ENCODE measurements at regions not wholly inside any gene's neighbourhood (a gene's known extent, or its start where the extent isn't known, plus 50 kb on each side); places are given as distances from the start of the nearest gene placed in this dataset.
A peak's percentile ranks its signal among the peaks of the same experiment; 100 is the strongest.

GRCh38 chr2:134021830-134022524 lies 231.9 kb upstream of the MGAT5 start:
- ATAC-seq = peak; percentile 58
- TF ChIP-seq, protein P1, sequence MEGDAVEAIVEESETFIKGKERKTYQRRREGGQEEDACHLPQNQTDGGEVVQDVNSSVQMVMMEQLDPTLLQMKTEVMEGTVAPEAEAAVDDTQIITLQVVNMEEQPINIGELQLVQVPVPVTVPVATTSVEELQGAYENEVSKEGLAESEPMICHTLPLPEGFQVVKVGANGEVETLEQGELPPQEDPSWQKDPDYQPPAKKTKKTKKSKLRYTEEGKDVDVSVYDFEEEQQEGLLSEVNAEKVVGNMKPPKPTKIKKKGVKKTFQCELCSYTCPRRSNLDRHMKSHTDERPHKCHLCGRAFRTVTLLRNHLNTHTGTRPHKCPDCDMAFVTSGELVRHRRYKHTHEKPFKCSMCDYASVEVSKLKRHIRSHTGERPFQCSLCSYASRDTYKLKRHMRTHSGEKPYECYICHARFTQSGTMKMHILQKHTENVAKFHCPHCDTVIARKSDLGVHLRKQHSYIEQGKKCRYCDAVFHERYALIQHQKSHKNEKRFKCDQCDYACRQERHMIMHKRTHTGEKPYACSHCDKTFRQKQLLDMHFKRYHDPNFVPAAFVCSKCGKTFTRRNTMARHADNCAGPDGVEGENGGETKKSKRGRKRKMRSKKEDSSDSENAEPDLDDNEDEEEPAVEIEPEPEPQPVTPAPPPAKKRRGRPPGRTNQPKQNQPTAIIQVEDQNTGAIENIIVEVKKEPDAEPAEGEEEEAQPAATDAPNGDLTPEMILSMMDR (IDR thresholded peaks at IDR 0.05) = no peak
- no peak overlapping the region for H3K27ac ChIP-seq
- H3K36me3 ChIP-seq = no peaks in the 10 kb centered on the region
- no peaks in the 10 kb centered on the region for H3K4me1 ChIP-seq
- no peaks in the 10 kb centered on the region for H3K27me3 ChIP-seq
- DNase-seq = no peak
- H3K4me3 ChIP-seq = no peak overlapping the region
- intact Hi-C loops (cut with DNase I) = no loop called here
- H3K9me3 ChIP-seq = no peaks in the 10 kb centered on the region

GRCh38 chr2:134023854-134024253 lies 230.0 kb upstream of the MGAT5 start:
- peaks cover 13% of the 10 kb centered on the region for H3K27me3 ChIP-seq
- H3K36me3 ChIP-seq = no peaks in the 10 kb centered on the region
- H3K27ac ChIP-seq = no peak overlapping the region
- TF ChIP-seq, protein P1 (IDR thresholded peaks at IDR 0.05) = no peak
- no peak for DNase-seq
- ATAC-seq = no peak
- no peaks in the 10 kb centered on the region for H3K9me3 ChIP-seq
- no peaks in the 10 kb centered on the region for H3K4me1 ChIP-seq
- H3K4me3 ChIP-seq = no peak overlapping the region
- intact Hi-C loops (cut with DNase I) = no loop called here

DNA sequence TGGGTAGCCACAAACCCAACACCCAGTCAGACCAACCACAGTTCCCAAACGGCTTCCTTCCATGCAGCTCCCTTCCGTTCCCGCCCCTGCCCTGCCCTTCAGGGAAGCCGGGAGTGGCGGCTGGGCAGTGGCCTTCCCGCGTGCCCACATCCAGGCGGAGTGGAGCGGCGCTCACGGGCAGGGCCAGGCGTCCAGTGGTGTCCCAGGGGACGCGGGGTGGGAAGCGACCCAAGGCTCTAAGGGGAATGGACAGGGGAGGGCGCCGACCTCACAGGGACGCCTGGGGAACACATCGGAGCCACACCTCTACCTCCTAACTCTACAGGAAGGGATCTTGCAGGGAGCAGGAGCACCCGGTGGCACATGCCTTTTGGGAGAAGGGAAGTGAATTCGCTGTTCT lies 225.9 kb upstream of the MGAT5 start:
- no peak overlapping the region for H3K4me3 ChIP-seq
- H3K4me1 ChIP-seq = no peaks in the 10 kb centered on the region
- ATAC-seq (peak; percentile 63), DNase-seq (no peak)
- no peaks in the 10 kb centered on the region for H3K9me3 ChIP-seq
- TF ChIP-seq, protein P1 (IDR thresholded peaks at IDR 0.05) = no peak
- intact Hi-C loops (cut with DNase I) = no loop called here
- peaks cover 14% of the 10 kb centered on the region for H3K27me3 ChIP-seq
- H3K36me3 ChIP-seq = no peaks in the 10 kb centered on the region
- no peak overlapping the region for H3K27ac ChIP-seq

GRCh38 chr2:134029418-134029817 lies 224.5 kb upstream of the MGAT5 start:
- no peak for DNase-seq

DNA sequence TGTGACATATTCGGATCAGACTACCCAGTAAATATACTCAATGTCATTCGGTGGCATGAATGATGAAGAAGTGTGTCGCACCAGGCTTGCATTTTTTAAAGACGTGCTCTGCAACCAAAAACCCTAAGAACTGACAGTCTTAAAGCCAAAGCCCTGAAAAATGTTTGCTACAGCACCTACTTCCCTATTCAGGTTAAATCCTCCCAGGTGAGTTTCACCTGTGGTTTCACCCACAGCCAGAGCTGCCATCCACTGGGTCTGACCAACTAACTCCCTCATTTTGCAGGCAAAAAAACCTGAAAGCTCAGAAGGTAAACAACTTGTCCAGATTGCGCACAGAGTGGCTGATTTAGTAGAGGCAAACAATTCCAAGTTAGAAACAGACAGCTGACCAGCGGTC lies 222.3 kb upstream of the MGAT5 start:
- no peaks in the 10 kb centered on the region for H3K36me3 ChIP-seq
- no peak overlapping the region for H3K27ac ChIP-seq
- intact Hi-C loops (cut with DNase I) = no loop called here
- H3K9me3 ChIP-seq = no peaks in the 10 kb centered on the region
- TF ChIP-seq, protein P1 (IDR thresholded peaks at IDR 0.05) = no peak
- peaks cover 14% of the 10 kb centered on the region for H3K27me3 ChIP-seq
- ATAC-seq = no peak
- H3K4me3 ChIP-seq = no peak overlapping the region
- H3K4me1 ChIP-seq = no peaks in the 10 kb centered on the region
- DNase-seq = no peak

More at GRCh38 chr2:134029418-134029817, 224.5 kb upstream of the MGAT5 start:
- Histone ChIP-seq H3K9me3 (no peaks in the 10 kb centered on the region), H3K36me3 (no peaks in the 10 kb centered on the region), H3K27me3 (peaks cover 14% of the 10 kb centered on the region), H3K4me1 (no peaks in the 10 kb centered on the region), H3K4me3 (no peak overlapping the region), H3K27ac (no peak overlapping the region)
- intact Hi-C loops (cut with DNase I) = no loop called here
- TF ChIP-seq, protein P1 (IDR thresholded peaks at IDR 0.05) = no peak
- ATAC-seq = no peak
